A673 (cell line): ENCODE measurements at regions not wholly inside any gene's neighbourhood (a gene's known extent, or its start where the extent isn't known, plus 50 kb on each side); places are given as distances from the start of the nearest gene placed in this dataset.

ENCODE experiments used
- CTCF ChIP-seq: fragments of 300-800, 200-600 bp; sonication (generic); conservative IDR thresholded peaks from 2 replicates; pipeline ENCODE4 v1.5.1; 2017; ENCODE audit warnings: low read depth, mild to moderate bottlenecking, antibody characterized with exemption, low read length, moderate library complexity, mixed read lengths
- EZH2 ChIP-seq: fragments of 200-600 bp; sonication (generic); IDR thresholded peaks from 2 replicates; pipeline ENCODE4 v1.6.1; 2017; ENCODE audit warnings: borderline replicate concordance, low read depth, mild to moderate bottlenecking, mixed read lengths, antibody characterized with exemption, low read length; ENCODE audit not compliant: poor library complexity, severe bottlenecking

- no peak for TF ChIP-seq CTCF
- TF ChIP-seq EZH2 = no peak
These were observed 471.3 kb downstream of the FGF13 start for GRCh38 chrX:138240266-138240665.
